ENCODE measurements at regions not wholly inside any gene's neighbourhood (a gene's known extent, or its start where the extent isn't known, plus 50 kb on each side); places are given as distances from the start of the nearest gene placed in this dataset.

DNA sequence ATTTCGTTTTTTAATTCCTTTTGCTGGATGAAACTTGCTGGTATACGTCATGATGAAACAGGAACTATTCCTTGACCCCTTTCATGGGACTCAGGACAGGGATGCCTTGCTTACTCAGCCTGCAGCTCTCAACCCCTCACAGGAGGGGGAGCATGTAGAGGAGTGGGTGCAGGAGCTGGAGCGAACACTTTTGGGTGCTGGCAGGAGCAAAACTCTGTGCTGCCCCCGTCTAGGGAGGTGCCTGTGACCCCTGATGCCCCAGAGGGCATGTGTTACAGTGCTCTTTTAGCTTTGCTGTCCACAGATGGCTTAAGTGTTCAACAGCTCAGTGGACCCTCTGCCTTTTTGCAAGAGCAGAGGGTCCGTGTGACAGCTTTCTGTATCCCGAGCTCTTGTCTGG lies 56.8 kb upstream of the TEX13C start:
- H3K27me3 ChIP-seq (ENCODE audit: low read depth) = no peaks in the 10 kb centered on the region
- DNase-seq (no peak), ATAC-seq (no peak)
- no peak for TF ChIP-seq CTCF (IDR thresholded peaks at IDR 0.05)
- H3K9me3 ChIP-seq = no peaks in the 10 kb centered on the region
- no peaks in the 10 kb centered on the region for H3K4me1 ChIP-seq
- intact Hi-C loops (cut with DNase I) = no loop called here
- no peak overlapping the region for H3K27ac ChIP-seq
- H3K4me3 ChIP-seq = no peak overlapping the region
- no peaks in the 10 kb centered on the region for H3K36me3 ChIP-seq

- H3K36me3 ChIP-seq = no peaks in the 10 kb centered on the region
- intact Hi-C loops (cut with DNase I) = no loop called here
- H3K9me3 ChIP-seq = no peaks in the 10 kb centered on the region
- no peak for DNase-seq
- no peak for ATAC-seq
- no peaks in the 10 kb centered on the region for H3K27me3 ChIP-seq (ENCODE audit: low read depth)
- H3K4me3 ChIP-seq = no peak overlapping the region
- H3K4me1 ChIP-seq = no peaks in the 10 kb centered on the region
- no peak for TF ChIP-seq CTCF (IDR thresholded peaks at IDR 0.05)
- no peak overlapping the region for H3K27ac ChIP-seq
Measured at GRCh38 chrX:125266153-125266660, 53.5 kb upstream of the TEX13C start.
